ENCODE measurements at regions not wholly inside any gene's neighbourhood (a gene's known extent, or its start where the extent isn't known, plus 50 kb on each side); places are given as distances from the start of the nearest gene placed in this dataset.

- DNase-seq = no peak
Observed at GRCh38 chr7:9890092-9890491, 1083.6 kb upstream of the PHF14 start.

- DNase-seq = no peak
Observed at GRCh38 chr7:9891056-9891455, 1082.6 kb upstream of the PHF14 start.

- no peak for DNase-seq
Observed at GRCh38 chr7:9900339-9900738, 1073.3 kb upstream of the PHF14 start.

GRCh38 chr7:9921326-9921725, 1052.3 kb upstream of the PHF14 start:
- no peak for DNase-seq

- no peak for DNase-seq
Observed at GRCh38 chr7:9937944-9938631, 1035.6 kb upstream of the PHF14 start.

- DNase-seq = no peak
Observed at GRCh38 chr7:9939176-9939575, 1034.5 kb upstream of the PHF14 start.

- no peak for DNase-seq
Observed at GRCh38 chr7:9945131-9945530, 1028.5 kb upstream of the PHF14 start.

GRCh38 chr7:9945857-9946256, 1027.8 kb upstream of the PHF14 start:
- no peak for DNase-seq

- DNase-seq = no peak
Observed at GRCh38 chr7:9955138-9955537, 1018.5 kb upstream of the PHF14 start.

- DNase-seq = no peak
Observed at GRCh38 chr7:9958486-9958885, 1015.2 kb upstream of the PHF14 start.

- DNase-seq = no peak
Observed at GRCh38 chr7:9960460-9960859, 1013.2 kb upstream of the PHF14 start.

- DNase-seq = no peak
Observed at GRCh38 chr7:9961161-9961922, 1012.3 kb upstream of the PHF14 start.

GRCh38 chr7:9962742-9963141, 1010.9 kb upstream of the PHF14 start:
- DNase-seq = no peak

- DNase-seq = no peak
Observed at GRCh38 chr7:9978106-9979064, 995.3 kb upstream of the PHF14 start.

- no peak for DNase-seq
Observed at GRCh38 chr7:9981742-9982349, 991.8 kb upstream of the PHF14 start.

GRCh38 chr7:9983048-9983447, 990.6 kb upstream of the PHF14 start:
- no peak for DNase-seq

- DNase-seq = no peak
Observed at GRCh38 chr7:10015687-10016086, 958.0 kb upstream of the PHF14 start.

- no peak for DNase-seq
Observed at GRCh38 chr7:10022480-10022879, 951.2 kb upstream of the PHF14 start.

GRCh38 chr7:10022957-10023356, 950.7 kb upstream of the PHF14 start:
- no peak for DNase-seq

- DNase-seq = no peak
Observed at GRCh38 chr7:10034843-10035556, 938.7 kb upstream of the PHF14 start.

- no peak for DNase-seq
Observed at GRCh38 chr7:10036693-10037092, 937.0 kb upstream of the PHF14 start.

GRCh38 chr7:10038351-10038750, 935.3 kb upstream of the PHF14 start:
- no peak for DNase-seq
